ENCODE measurements at regions not wholly inside any gene's neighbourhood (a gene's known extent, or its start where the extent isn't known, plus 50 kb on each side); places are given as distances from the start of the nearest gene placed in this dataset.
"Not testable (repeated sequence)": the region's sequence is repeated elsewhere in the genome, so short reads cannot be mapped to it uniquely, and the experiment has no call there.

DNA sequence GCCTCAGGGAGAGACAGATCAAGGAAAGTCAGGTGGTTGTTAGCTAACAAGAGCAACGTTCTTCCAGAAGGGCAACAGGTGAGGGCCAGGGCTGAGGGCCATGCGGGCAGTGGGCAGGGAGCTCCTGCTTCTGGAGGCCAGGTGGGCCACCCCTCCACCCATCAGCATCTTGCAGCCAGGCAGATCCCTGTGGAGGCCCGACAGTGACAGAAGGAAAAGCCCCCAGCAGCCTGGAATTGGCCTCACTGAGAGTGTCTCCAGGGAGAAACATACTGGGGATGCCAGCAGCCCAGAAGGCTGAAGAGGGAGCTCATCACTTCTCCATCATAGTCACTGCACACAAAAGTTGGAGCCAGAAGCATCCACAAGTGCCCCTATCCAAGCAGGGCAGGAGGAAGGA is 300.1 kb downstream of the BCL2L11 start:
- not testable (repeated sequence) for H3K23ac ChIP-seq (ENCODE audit: low read length); H3K27ac ChIP-seq (ENCODE audit: low read depth, low read length); H3K79me2 ChIP-seq (ENCODE audit: control insufficient read depth, insufficient read depth, low read length); H3K36me3 ChIP-seq (ENCODE audit: control insufficient read depth, insufficient read depth, low read length); H2BK5ac ChIP-seq (ENCODE audit: low read length); H3K4me1 ChIP-seq (ENCODE audit: control insufficient read depth, low read depth, low read length); H2BK120ac ChIP-seq (ENCODE audit: low read depth, low read length); H3K4ac ChIP-seq (ENCODE audit: low read depth, low read length); H3K9ac ChIP-seq (ENCODE audit: low read length); H3K79me1 ChIP-seq (ENCODE audit: low read length); H3K56ac ChIP-seq (ENCODE audit: low read length); H3K27me3 ChIP-seq (ENCODE audit: insufficient read depth, low read length, poor library complexity); H2BK15ac ChIP-seq (replicated peaks; ENCODE audit: low read depth); DNase-seq; H2AK5ac ChIP-seq (ENCODE audit: low read length); H4K5ac ChIP-seq (ENCODE audit: low read length); H3K18ac ChIP-seq (ENCODE audit: low read length); H4K8ac ChIP-seq (ENCODE audit: low read depth, low read length); H3K4me3 ChIP-seq (ENCODE audit: low read length); H3K4me2 ChIP-seq (ENCODE audit: low read length)
- WGBS (ENCODE audit: extremely low coverage, insufficient coverage, low lambda C conversion rate) = no CpG with 5 or more reads among the region's 3 CpGs

GRCh38 chr2:111421949-111422348 is 301.2 kb downstream of the BCL2L11 start:
- H3K4ac ChIP-seq (ENCODE audit: low read depth, low read length); H2BK120ac ChIP-seq (ENCODE audit: low read depth, low read length); H3K4me1 ChIP-seq (ENCODE audit: control insufficient read depth, low read depth, low read length); H3K79me2 ChIP-seq (ENCODE audit: control insufficient read depth, insufficient read depth, low read length); H3K4me3 ChIP-seq (ENCODE audit: low read length); H2BK5ac ChIP-seq (ENCODE audit: low read length); H3K18ac ChIP-seq (ENCODE audit: low read length); H4K8ac ChIP-seq (ENCODE audit: low read depth, low read length); H3K36me3 ChIP-seq (ENCODE audit: control insufficient read depth, insufficient read depth, low read length); DNase-seq; H2BK15ac ChIP-seq (replicated peaks; ENCODE audit: low read depth); H3K56ac ChIP-seq (ENCODE audit: low read length); H3K27ac ChIP-seq (ENCODE audit: low read depth, low read length); H3K79me1 ChIP-seq (ENCODE audit: low read length); H3K27me3 ChIP-seq (ENCODE audit: insufficient read depth, low read length, poor library complexity); H3K23ac ChIP-seq (ENCODE audit: low read length); H3K4me2 ChIP-seq (ENCODE audit: low read length); H3K9ac ChIP-seq (ENCODE audit: low read length); H4K5ac ChIP-seq (ENCODE audit: low read length); H2AK5ac ChIP-seq (ENCODE audit: low read length): not testable (repeated sequence)
- WGBS (ENCODE audit: extremely low coverage, insufficient coverage, low lambda C conversion rate) = no CpG with 5 or more reads among the region's 6 CpGs

- H3K56ac ChIP-seq (ENCODE audit: low read length); H3K27me3 ChIP-seq (ENCODE audit: insufficient read depth, low read length, poor library complexity); H2AK5ac ChIP-seq (ENCODE audit: low read length); H4K8ac ChIP-seq (ENCODE audit: low read depth, low read length); H3K27ac ChIP-seq (ENCODE audit: low read depth, low read length); H3K9ac ChIP-seq (ENCODE audit: low read length); H3K23ac ChIP-seq (ENCODE audit: low read length); H3K79me2 ChIP-seq (ENCODE audit: control insufficient read depth, insufficient read depth, low read length); H3K4me2 ChIP-seq (ENCODE audit: low read length); H3K79me1 ChIP-seq (ENCODE audit: low read length); H3K4me1 ChIP-seq (ENCODE audit: control insufficient read depth, low read depth, low read length); H2BK15ac ChIP-seq (replicated peaks; ENCODE audit: low read depth); H4K5ac ChIP-seq (ENCODE audit: low read length); H2BK120ac ChIP-seq (ENCODE audit: low read depth, low read length); H3K18ac ChIP-seq (ENCODE audit: low read length); H3K4me3 ChIP-seq (ENCODE audit: low read length); H3K36me3 ChIP-seq (ENCODE audit: control insufficient read depth, insufficient read depth, low read length); H3K4ac ChIP-seq (ENCODE audit: low read depth, low read length); DNase-seq; H2BK5ac ChIP-seq (ENCODE audit: low read length): not testable (repeated sequence)
- no CpG with 5 or more reads among the region's 7 CpGs for WGBS (ENCODE audit: extremely low coverage, insufficient coverage, low lambda C conversion rate)
Measured at GRCh38 chr2:111422562-111422961, 301.8 kb downstream of the BCL2L11 start.

DNA sequence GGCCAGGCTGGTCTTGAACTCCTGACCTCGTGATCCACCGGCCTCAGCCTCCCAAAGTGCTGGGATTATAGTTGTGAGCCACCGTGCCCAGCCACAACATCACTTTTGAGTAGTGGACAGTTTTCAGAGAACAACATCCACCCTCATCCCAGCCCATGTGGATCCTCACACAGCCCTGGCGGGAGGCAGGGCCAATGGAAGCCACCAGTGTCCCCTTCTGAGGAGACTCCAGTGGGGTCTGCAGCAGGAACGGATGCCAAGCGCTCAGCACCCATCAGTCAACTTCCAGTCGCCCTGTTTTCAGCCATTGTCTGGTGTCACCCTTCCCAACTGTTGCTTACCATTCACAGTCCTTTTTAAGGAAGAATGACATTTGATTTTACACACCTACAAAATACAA is 302.5 kb downstream of the BCL2L11 start:
- not testable (repeated sequence) for H3K27me3 ChIP-seq (ENCODE audit: insufficient read depth, low read length, poor library complexity); H2AK5ac ChIP-seq (ENCODE audit: low read length); H3K9ac ChIP-seq (ENCODE audit: low read length); H3K4me1 ChIP-seq (ENCODE audit: control insufficient read depth, low read depth, low read length); H3K56ac ChIP-seq (ENCODE audit: low read length); H3K36me3 ChIP-seq (ENCODE audit: control insufficient read depth, insufficient read depth, low read length); H2BK5ac ChIP-seq (ENCODE audit: low read length); H3K4me2 ChIP-seq (ENCODE audit: low read length); H3K79me2 ChIP-seq (ENCODE audit: control insufficient read depth, insufficient read depth, low read length); H3K27ac ChIP-seq (ENCODE audit: low read depth, low read length); H2BK15ac ChIP-seq (replicated peaks; ENCODE audit: low read depth); H3K18ac ChIP-seq (ENCODE audit: low read length); DNase-seq; H4K8ac ChIP-seq (ENCODE audit: low read depth, low read length); H3K79me1 ChIP-seq (ENCODE audit: low read length); H2BK120ac ChIP-seq (ENCODE audit: low read depth, low read length); H3K4me3 ChIP-seq (ENCODE audit: low read length); H4K5ac ChIP-seq (ENCODE audit: low read length); H3K23ac ChIP-seq (ENCODE audit: low read length); H3K4ac ChIP-seq (ENCODE audit: low read depth, low read length)
- WGBS (ENCODE audit: extremely low coverage, insufficient coverage, low lambda C conversion rate) = no CpG with 5 or more reads among the region's 7 CpGs

DNA sequence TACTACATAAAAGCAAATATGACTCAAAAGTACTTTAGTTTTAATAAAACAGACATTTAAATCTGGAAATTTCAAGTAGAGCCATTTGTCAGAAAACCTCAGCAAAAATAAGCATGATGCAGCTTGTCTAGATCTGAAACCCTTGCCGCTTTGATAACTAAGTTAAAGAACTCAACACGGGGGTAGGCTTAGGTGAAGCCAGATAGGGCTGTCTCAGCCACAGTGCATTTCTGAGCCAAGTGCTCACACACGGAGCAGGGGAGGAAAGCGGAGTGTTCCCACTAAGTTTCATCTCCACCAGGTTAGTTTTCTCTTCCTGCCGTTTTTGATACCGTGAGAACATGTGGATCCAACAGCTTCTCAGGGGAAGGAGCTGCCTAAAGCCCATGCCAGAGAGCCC is 303.5 kb downstream of the BCL2L11 start:
- H2BK120ac ChIP-seq (ENCODE audit: low read depth, low read length); H4K5ac ChIP-seq (ENCODE audit: low read length); H3K23ac ChIP-seq (ENCODE audit: low read length); H4K8ac ChIP-seq (ENCODE audit: low read depth, low read length); H3K27me3 ChIP-seq (ENCODE audit: insufficient read depth, low read length, poor library complexity); H3K4me3 ChIP-seq (ENCODE audit: low read length); H2BK5ac ChIP-seq (ENCODE audit: low read length); H3K36me3 ChIP-seq (ENCODE audit: control insufficient read depth, insufficient read depth, low read length); H3K27ac ChIP-seq (ENCODE audit: low read depth, low read length); H3K9ac ChIP-seq (ENCODE audit: low read length); H2AK5ac ChIP-seq (ENCODE audit: low read length); H3K4me1 ChIP-seq (ENCODE audit: control insufficient read depth, low read depth, low read length); H3K56ac ChIP-seq (ENCODE audit: low read length); H3K4me2 ChIP-seq (ENCODE audit: low read length); H3K18ac ChIP-seq (ENCODE audit: low read length); H2BK15ac ChIP-seq (replicated peaks; ENCODE audit: low read depth); H3K4ac ChIP-seq (ENCODE audit: low read depth, low read length); DNase-seq; H3K79me2 ChIP-seq (ENCODE audit: control insufficient read depth, insufficient read depth, low read length); H3K79me1 ChIP-seq (ENCODE audit: low read length): not testable (repeated sequence)
- no CpG with 5 or more reads among the region's 6 CpGs for WGBS (ENCODE audit: extremely low coverage, insufficient coverage, low lambda C conversion rate)

DNA sequence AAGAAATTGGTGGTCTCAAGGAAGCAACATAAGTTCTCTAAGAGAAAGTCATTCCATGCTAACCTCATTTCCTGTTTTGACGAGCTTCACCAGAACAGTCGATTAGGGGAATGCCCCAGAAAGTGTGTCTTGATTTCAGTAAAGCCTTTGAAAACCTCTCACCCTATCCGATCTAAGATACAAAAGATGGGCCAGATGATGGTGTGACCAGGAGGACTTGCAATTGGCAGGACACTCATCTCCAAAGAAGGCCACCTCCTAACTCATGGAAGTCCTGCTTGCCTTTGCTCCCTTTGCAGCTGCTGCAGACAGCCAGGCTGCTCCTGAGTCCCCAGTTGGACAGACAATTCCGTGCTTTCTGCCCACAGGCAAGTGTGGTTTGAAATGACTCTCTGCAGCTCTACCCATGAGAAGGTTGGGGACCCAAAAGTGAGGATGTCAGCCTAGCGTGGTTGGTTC is 304.2 kb downstream of the BCL2L11 start:
- H3K27ac ChIP-seq (ENCODE audit: low read depth, low read length); H3K4me2 ChIP-seq (ENCODE audit: low read length); H3K23ac ChIP-seq (ENCODE audit: low read length); H3K4me1 ChIP-seq (ENCODE audit: control insufficient read depth, low read depth, low read length); H3K36me3 ChIP-seq (ENCODE audit: control insufficient read depth, insufficient read depth, low read length); H3K9ac ChIP-seq (ENCODE audit: low read length); DNase-seq; H2AK5ac ChIP-seq (ENCODE audit: low read length); H3K79me1 ChIP-seq (ENCODE audit: low read length); H4K5ac ChIP-seq (ENCODE audit: low read length); H2BK15ac ChIP-seq (replicated peaks; ENCODE audit: low read depth); H2BK120ac ChIP-seq (ENCODE audit: low read depth, low read length); H3K18ac ChIP-seq (ENCODE audit: low read length); H3K56ac ChIP-seq (ENCODE audit: low read length); H3K79me2 ChIP-seq (ENCODE audit: control insufficient read depth, insufficient read depth, low read length); H3K4me3 ChIP-seq (ENCODE audit: low read length); H3K4ac ChIP-seq (ENCODE audit: low read depth, low read length); H2BK5ac ChIP-seq (ENCODE audit: low read length); H3K27me3 ChIP-seq (ENCODE audit: insufficient read depth, low read length, poor library complexity); H4K8ac ChIP-seq (ENCODE audit: low read depth, low read length): not testable (repeated sequence)
- no CpG with 5 or more reads among the region's 5 CpGs for WGBS (ENCODE audit: extremely low coverage, insufficient coverage, low lambda C conversion rate)
